Activated CD4-positive, alpha-beta T cell treated with anti-CD3 and anti-CD28 coated beads, Interleukin-2, amount 50 U/mL, for 16 hours (primary cell): ENCODE measurements at regions not wholly inside any gene's neighbourhood (a gene's known extent, or its start where the extent isn't known, plus 50 kb on each side); places are given as distances from the start of the nearest gene placed in this dataset.
"Not testable (repeated sequence)": the region's sequence is repeated elsewhere in the genome, so short reads cannot be mapped to it uniquely, and the experiment has no call there.

ENCODE experiments used
- DNase-seq: peaks from one replicate; pipeline ENCODE4 v3.0.0-alpha.2; 2020

GRCh38 chr1:244302876-244303609, 148.7 kb downstream of the ADSS2 start:
- DNase-seq: no peak

- no peak for DNase-seq
These were observed 148.1 kb downstream of the ADSS2 start for GRCh38 chr1:244303610-244303969.

- DNase-seq: no peak
These were observed 147.6 kb downstream of the ADSS2 start for GRCh38 chr1:244304156-244304555.

- no peak for DNase-seq
These were observed 147.1 kb downstream of the ADSS2 start for GRCh38 chr1:244304656-244305055.

- DNase-seq: no peak
These were observed 145.8 kb downstream of the ADSS2 start for GRCh38 chr1:244305776-244306341.

GRCh38 chr1:244306544-244306943, 145.2 kb downstream of the ADSS2 start:
- no peak for DNase-seq

GRCh38 chr1:244309191-244309590, 142.5 kb downstream of the ADSS2 start:
- DNase-seq: not testable (repeated sequence)

- no peak for DNase-seq
These were observed 139.8 kb downstream of the ADSS2 start for GRCh38 chr1:244311784-244312532.

- no peak for DNase-seq
These were observed 138.4 kb downstream of the ADSS2 start for GRCh38 chr1:244313346-244313745.

- no peak for DNase-seq
These were observed 136.7 kb downstream of the ADSS2 start for GRCh38 chr1:244314921-244315559.

- no peak for DNase-seq
These were observed 135.7 kb downstream of the ADSS2 start for GRCh38 chr1:244315996-244316395.

GRCh38 chr1:244316407-244316806, 135.3 kb downstream of the ADSS2 start:
- no peak for DNase-seq

- DNase-seq: no peak
These were observed 134.6 kb downstream of the ADSS2 start for GRCh38 chr1:244316986-244317655.

- no peak for DNase-seq
These were observed 133.6 kb downstream of the ADSS2 start for GRCh38 chr1:244318078-244318477.

GRCh38 chr1:244318512-244318911, 133.2 kb downstream of the ADSS2 start:
- peak; percentile 42 for DNase-seq

- DNase-seq: peak; percentile 92
These were observed 132.2 kb downstream of the ADSS2 start for GRCh38 chr1:244319283-244320132.

GRCh38 chr1:244322181-244322580, 129.5 kb downstream of the ADSS2 start:
- DNase-seq: no peak

- DNase-seq: peak; percentile 89
These were observed 128.8 kb downstream of the ADSS2 start for GRCh38 chr1:244322791-244323521.

- no peak for DNase-seq
These were observed 127.4 kb downstream of the ADSS2 start for GRCh38 chr1:244324176-244324883.

GRCh38 chr1:244325056-244325758, 126.5 kb downstream of the ADSS2 start:
- peak; percentile 65 for DNase-seq
